HepG2 (cell line): ENCODE measurements at regions not wholly inside any gene's neighbourhood (a gene's known extent, or its start where the extent isn't known, plus 50 kb on each side); places are given as distances from the start of the nearest gene placed in this dataset.

ENCODE experiments used
- ATAC-seq: fragments of 200-7000 bp; cut with Tn5 transposase; 3 replicates; pipeline ENCODE4 v1.9.1; 2020; ENCODE audit warnings: mild to moderate bottlenecking, moderate library complexity
- BruUV-seq: library from RNA; stranded (reverse); fragments of 400-500 nt; replicated peaks from 2 replicates; lab custom pipeline; 2021; lab: Mats Ljungman, UMichigan
- CTCF ChIA-PET: fragments of 300-600 bp; formaldehyde crosslinking; extraction: SDS; loops from one replicate; lab custom pipeline; 2021; ENCODE audit warnings: low total read pairs, inconsistent platforms, low intra/inter-chr PET ratio; lab: Yijun Ruan, JAX
- POLR2A ChIA-PET: fragments of 350-600 bp; sonication (Branson Sonifier 250); formaldehyde crosslinking; loops from one replicate; lab custom pipeline; 2020; ENCODE audit warnings: antibody characterized with exemption, inconsistent platforms; lab: Yijun Ruan, JAX
- DNase-seq: peaks from one replicate; pipeline ENCODE4 v3.0.0-alpha.2; 2015; ENCODE audit warnings: low spot score
- FAIRE-seq: peaks from 3 replicates; lab custom pipeline; 2011; peaks lifted over from hg19 to GRCh38; lab: Jason Lieb, UNC
- H2AFZ ChIP-seq: one replicate; pipeline ENCODE4 v1.6.1; 2011; ENCODE audit warnings: low read length, inconsistent platforms
- H3K27ac ChIP-seq: fragments of 300-600 bp; 3 replicates; pipeline ENCODE4 v1.8.0; 2011; ENCODE audit warnings: mixed run types, mild to moderate bottlenecking, mixed read lengths, low read length, inconsistent platforms; ENCODE audit not compliant: insufficient read depth; ENCODE audit errors: extremely low read length
- H3K27me3 ChIP-seq, 2 experiments: fragments of 200-600 bp in 1 of 2; 2 replicates in 1 of 2; 3 replicates in 1 of 2; pipeline versions ENCODE4 v1.6.0 to v1.8.0; 2011; ENCODE audit warnings: low read length in 2 of 2, mild to moderate bottlenecking in 2 of 2, moderate library complexity in 2 of 2, inconsistent platforms in 1 of 2; ENCODE audit not compliant: insufficient read depth in 2 of 2, control insufficient read depth in 1 of 2
- H3K36me3 ChIP-seq, 2 experiments: fragments of 200-600 bp in 1 of 2; replicated peaks in 1 of 2; 2 replicates in 1 of 2; 3 replicates in 1 of 2; pipeline versions ENCODE4 v1.5.1 to v1.8.0; 2011; ENCODE audit warnings: low read length in 2 of 2, inconsistent platforms in 1 of 2; ENCODE audit not compliant: insufficient read depth in 2 of 2, control insufficient read depth in 1 of 2
- H3K4me1 ChIP-seq: 2 replicates; pipeline ENCODE4 v1.5.1; 2012; ENCODE audit warnings: low read length, inconsistent platforms; ENCODE audit not compliant: insufficient read depth
- H3K4me2 ChIP-seq: 2 replicates; pipeline ENCODE4 v1.6.0; 2011; ENCODE audit warnings: low read depth, low read length, inconsistent platforms
- H3K4me3 ChIP-seq, 3 experiments: fragments of 200-600 bp in 1 of 3; sonication (generic), shearing (Covaris generic) in 1 of 3; replicated peaks in 1 of 3; 2 replicates each; pipeline ENCODE4 v1.5.1; 2011 to 2016; ENCODE audit warnings: low read length in 3 of 3, inconsistent platforms in 2 of 3, low read depth in 2 of 3, mild to moderate bottlenecking in 2 of 3, control low read depth in 1 of 3, mixed read lengths in 1 of 3; ENCODE audit not compliant: insufficient read depth in 1 of 3
- H3K79me2 ChIP-seq: one replicate; pipeline ENCODE4 v1.6.1; 2011; ENCODE audit warnings: low read length, inconsistent platforms; ENCODE audit not compliant: insufficient read depth
- H3K9ac ChIP-seq: 2 replicates; pipeline ENCODE4 v1.6.0; 2011; ENCODE audit warnings: mild to moderate bottlenecking, low read depth, low read length, inconsistent platforms; ENCODE audit not compliant: insufficient read depth
- H3K9me3 ChIP-seq: 2 replicates; pipeline ENCODE4 v1.5.1; 2012; ENCODE audit warnings: mild to moderate bottlenecking, low read length
- H4K20me1 ChIP-seq: 2 replicates; pipeline ENCODE4 v1.6.0; 2011; ENCODE audit warnings: inconsistent platforms, mild to moderate bottlenecking, low read length, moderate library complexity; ENCODE audit not compliant: insufficient read depth
- GFI1 ChIP-seq: sonication (generic); formaldehyde crosslinking; IDR thresholded peaks from 2 replicates; pipeline ENCODE4 v1.5.0; 2020; ENCODE audit warnings: missing genetic modification reagents, mild to moderate bottlenecking, borderline replicate concordance
- JDP2 ChIP-seq: sonication (generic); formaldehyde crosslinking; IDR thresholded peaks from 2 replicates; pipeline ENCODE4 v1.8.1; 2022; ENCODE audit warnings: missing genetic modification reagents, borderline replicate concordance
- MXD4 ChIP-seq: IDR thresholded peaks from 2 replicates; pipeline ENCODE4 v1.6.1; 2016; ENCODE audit warnings: mild to moderate bottlenecking, missing biosample characterization, missing genetic modification reagents
- NR0B2 ChIP-seq: sonication (generic); formaldehyde crosslinking; IDR thresholded peaks from 2 replicates; pipeline ENCODE4 v1.4.0; 2020; ENCODE audit warnings: mild to moderate bottlenecking, missing genetic modification reagents
- THAP8 ChIP-seq: sonication (generic); formaldehyde crosslinking; IDR thresholded peaks from 2 replicates; pipeline ENCODE4 v1.5.1; 2020; ENCODE audit warnings: missing genetic modification reagents, mild to moderate bottlenecking, borderline replicate concordance
- TSC22D2 ChIP-seq: sonication (generic); formaldehyde crosslinking; IDR thresholded peaks from 2 replicates; pipeline ENCODE4 v1.5.1; 2020; ENCODE audit warnings: missing genetic modification reagents, mild to moderate bottlenecking, borderline replicate concordance
- XBP1 ChIP-seq: sonication (generic); formaldehyde crosslinking; IDR thresholded peaks from 2 replicates; pipeline ENCODE4 v1.5.0; 2020; ENCODE audit warnings: missing genetic modification reagents
- ZNF317 ChIP-seq: sonication (generic); formaldehyde crosslinking; IDR thresholded peaks from 2 replicates; pipeline ENCODE4 v1.5.0; 2020; ENCODE audit warnings: mild to moderate bottlenecking, missing genetic modification reagents
- ZNF335 ChIP-seq: sonication (generic); formaldehyde crosslinking; IDR thresholded peaks from 2 replicates; pipeline ENCODE4 v1.4.0; 2020; ENCODE audit warnings: missing genetic modification reagents
- in situ Hi-C: cut with HindIII; loops from 2 replicates; pipeline ENCODE4 v1.10.0; 2017; ENCODE audit warnings: low pct_unique_long_range_greater_than_20kb; ENCODE audit not compliant: extremely low pct_ligation_motif_present
- intact Hi-C: fragments of 100-400 bp; cut with micrococcal nuclease; formaldehyde crosslinking; loops from one replicate; pipeline ENCODE4 v1.10.0; 2022; ENCODE audit not compliant: unreplicated experiment

- FAIRE-seq (no peak), ATAC-seq (no peak), DNase-seq (no peak)
- Histone ChIP-seq H3K36me3 (no peaks in the 10 kb centered on the region), H2AFZ (no peak overlapping the region), H4K20me1 (no peaks in the 10 kb centered on the region), H3K4me2 (no peak overlapping the region), H3K9me3 (no peaks in the 10 kb centered on the region), H3K27ac (no peak overlapping the region), H3K4me3 (no peak overlapping the region), H3K27me3 (peaks cover 0 to 23% of the 10 kb centered on the region in 2 experiments; a peak in 3 of 5 replicates), H3K4me1 (no peaks in the 10 kb centered on the region), H3K9ac (no peak overlapping the region), H3K79me2 (no peaks in the 10 kb centered on the region)
- intact Hi-C loops: no loop called here
- CTCF ChIA-PET: no interaction called here
- TF ChIP-seq TSC22D2 (CRISPR knock-in tag): no peak
- TF ChIP-seq XBP1 (CRISPR knock-in tag): no peak
- no peak for TF ChIP-seq ZNF317 (CRISPR knock-in tag)
- no peak for TF ChIP-seq MXD4 (CRISPR knock-in tag)
- TF ChIP-seq THAP8 (CRISPR knock-in tag): no peak
- TF ChIP-seq JDP2 (CRISPR knock-in tag): no peak
- no peak for TF ChIP-seq GFI1 (CRISPR knock-in tag)
- no peak for TF ChIP-seq NR0B2 (CRISPR knock-in tag)
- TF ChIP-seq ZNF335 (CRISPR knock-in tag): no peak
- POLR2A ChIA-PET: no interaction called here
- in situ Hi-C loops: no loop called here
- BruUV-seq: no TSS peak
Measured at GRCh38 chr6:159397753-159398152, 228.6 kb downstream of the FNDC1 start.
